HG03103 (cell line): ENCODE measurements at regions not wholly inside any gene's neighbourhood (a gene's known extent, or its start where the extent isn't known, plus 50 kb on each side); places are given as distances from the start of the nearest gene placed in this dataset.

ENCODE experiments used
- ATAC-seq: cut with Tn5 transposase; IDR thresholded peaks from one replicate; pipeline ENCODE4 v1.9.1; 2021; ENCODE audit warnings: low read depth; ENCODE audit not compliant: unreplicated experiment

GRCh38 chr3:159929171-159930141 lies 59.2 kb upstream of the IL12A start:
- peak; percentile 63 for ATAC-seq

GRCh38 chr3:159934216-159934615 lies 54.4 kb upstream of the IL12A start:
- no peak for ATAC-seq

GRCh38 chr3:159936541-159936940 lies 52.1 kb upstream of the IL12A start:
- no peak for ATAC-seq

GRCh38 chr3:159937561-159938166 lies 51.0 kb upstream of the IL12A start:
- no peak for ATAC-seq

GRCh38 chr3:159938714-159939113 lies 49.9 kb upstream of the IL12A start:
- ATAC-seq: no peak
